ENCODE measurements at regions not wholly inside any gene's neighbourhood (a gene's known extent, or its start where the extent isn't known, plus 50 kb on each side); places are given as distances from the start of the nearest gene placed in this dataset.

GRCh38 chr1:5164158-5164557, 509.7 kb downstream of the AJAP1 start:
- Histone ChIP-seq H3K27ac (ENCODE audit: low read depth in 1 of 2, low read length in 2 of 2) (no peak overlapping the region), H3K36me3 (ENCODE audit: control insufficient read depth in 4 of 4, insufficient read depth in 3 of 4, low read depth in 1 of 4, low read length in 3 of 4) (no peaks in the 10 kb centered on the region), H3K4me1 (ENCODE audit: control insufficient read depth in 4 of 4, insufficient read depth in 4 of 4, low read length in 3 of 4) (no peaks in the 10 kb centered on the region), H3K9ac (ENCODE audit: low read depth in 1 of 2, low read length in 2 of 2) (no peak overlapping the region), H3K4me3 (ENCODE audit: low read depth in 1 of 3, low read length in 3 of 3) (no peak overlapping the region), H3K9me3 (ENCODE audit: control insufficient read depth in 4 of 4, low read length in 3 of 4) (no peaks in the 10 kb centered on the region), H3K27me3 (ENCODE audit: control insufficient read depth in 4 of 4, insufficient read depth in 4 of 4, low read length in 3 of 4) (no peaks in the 10 kb centered on the region)
- 61% methylated on average over 5 of the region's 5 CpGs for WGBS
- TF ChIP-seq FOXA1 (IDR thresholded peaks at IDR 0.05), result no peak
- TF ChIP-seq, protein P1, sequence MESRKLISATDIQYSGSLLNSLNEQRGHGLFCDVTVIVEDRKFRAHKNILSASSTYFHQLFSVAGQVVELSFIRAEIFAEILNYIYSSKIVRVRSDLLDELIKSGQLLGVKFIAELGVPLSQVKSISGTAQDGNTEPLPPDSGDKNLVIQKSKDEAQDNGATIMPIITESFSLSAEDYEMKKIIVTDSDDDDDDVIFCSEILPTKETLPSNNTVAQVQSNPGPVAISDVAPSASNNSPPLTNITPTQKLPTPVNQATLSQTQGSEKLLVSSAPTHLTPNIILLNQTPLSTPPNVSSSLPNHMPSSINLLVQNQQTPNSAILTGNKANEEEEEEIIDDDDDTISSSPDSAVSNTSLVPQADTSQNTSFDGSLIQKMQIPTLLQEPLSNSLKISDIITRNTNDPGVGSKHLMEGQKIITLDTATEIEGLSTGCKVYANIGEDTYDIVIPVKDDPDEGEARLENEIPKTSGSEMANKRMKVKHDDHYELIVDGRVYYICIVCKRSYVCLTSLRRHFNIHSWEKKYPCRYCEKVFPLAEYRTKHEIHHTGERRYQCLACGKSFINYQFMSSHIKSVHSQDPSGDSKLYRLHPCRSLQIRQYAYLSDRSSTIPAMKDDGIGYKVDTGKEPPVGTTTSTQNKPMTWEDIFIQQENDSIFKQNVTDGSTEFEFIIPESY (IDR thresholded peaks at IDR 0.05), result no peak
- TF ChIP-seq, protein P2, sequence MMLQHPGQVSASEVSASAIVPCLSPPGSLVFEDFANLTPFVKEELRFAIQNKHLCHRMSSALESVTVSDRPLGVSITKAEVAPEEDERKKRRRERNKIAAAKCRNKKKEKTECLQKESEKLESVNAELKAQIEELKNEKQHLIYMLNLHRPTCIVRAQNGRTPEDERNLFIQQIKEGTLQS (IDR thresholded peaks at IDR 0.05), result no peak
- no peak for DNase-seq (ENCODE audit: low spot score)

DNA sequence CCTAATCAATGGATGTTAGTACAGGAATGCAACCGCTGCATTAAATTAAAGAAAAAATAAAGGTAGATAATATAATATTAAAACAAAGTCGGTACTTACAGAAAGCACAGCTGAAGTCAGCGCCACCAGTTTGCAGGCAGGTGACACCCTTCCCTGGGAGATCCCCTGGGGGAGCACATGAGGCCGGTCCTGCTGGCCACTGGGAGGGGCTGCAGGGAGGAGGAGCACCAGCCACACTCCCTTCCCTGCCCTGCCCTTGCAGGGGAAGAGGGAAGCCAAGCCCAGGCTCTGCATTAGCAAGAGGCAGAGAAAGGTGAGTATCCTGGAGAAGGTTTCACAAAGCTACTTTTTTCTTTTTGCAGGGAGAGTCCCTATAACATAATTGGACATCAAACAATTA, 507.0 kb downstream of the AJAP1 start:
- H3K27ac ChIP-seq (ENCODE audit: low read depth in 1 of 2, low read length in 2 of 2), result no peak overlapping the region
- TF ChIP-seq RAD21 (IDR thresholded peaks at IDR 0.05) (no peak), YY1 (IDR thresholded peaks at IDR 0.05) (no peak), GABPA (IDR thresholded peaks at IDR 0.05 in 1 of 2, conservative IDR thresholded peaks at IDR 0.05 in 1 of 2) (no peak), RXRA (IDR thresholded peaks at IDR 0.05) (no peak), CTCF (IDR thresholded peaks at IDR 0.05; ENCODE audit: low read depth, low read length, missing input control) (no peak), FOXA1 (IDR thresholded peaks at IDR 0.05) (no peak), HNF4A (conservative IDR thresholded peaks at IDR 0.05) (no peak), EGR1 (IDR thresholded peaks at IDR 0.05; ENCODE audit: low read depth in 2 of 2) (no peak)
- no peak overlapping the region for H3K9ac ChIP-seq (ENCODE audit: low read depth in 1 of 2, low read length in 2 of 2)
- DNase-seq (ENCODE audit: low spot score), result no peak
- H3K9me3 ChIP-seq (ENCODE audit: control insufficient read depth in 4 of 4, low read length in 3 of 4), result no peaks in the 10 kb centered on the region
- 47% methylated on average over 4 of the region's 4 CpGs for WGBS
- no peaks in the 10 kb centered on the region for H3K4me1 ChIP-seq (ENCODE audit: control insufficient read depth in 4 of 4, insufficient read depth in 4 of 4, low read length in 3 of 4)
- peaks cover 0 to 2% (median 0%) of the 10 kb centered on the region in 4 donors for H3K27me3 ChIP-seq (ENCODE audit: control insufficient read depth in 4 of 4, insufficient read depth in 4 of 4, low read length in 3 of 4)
- H3K4me3 ChIP-seq (ENCODE audit: low read depth in 1 of 3, low read length in 3 of 3), result no peak overlapping the region
- H3K36me3 ChIP-seq (ENCODE audit: control insufficient read depth in 4 of 4, insufficient read depth in 3 of 4, low read depth in 1 of 4, low read length in 3 of 4), result no peaks in the 10 kb centered on the region

DNA sequence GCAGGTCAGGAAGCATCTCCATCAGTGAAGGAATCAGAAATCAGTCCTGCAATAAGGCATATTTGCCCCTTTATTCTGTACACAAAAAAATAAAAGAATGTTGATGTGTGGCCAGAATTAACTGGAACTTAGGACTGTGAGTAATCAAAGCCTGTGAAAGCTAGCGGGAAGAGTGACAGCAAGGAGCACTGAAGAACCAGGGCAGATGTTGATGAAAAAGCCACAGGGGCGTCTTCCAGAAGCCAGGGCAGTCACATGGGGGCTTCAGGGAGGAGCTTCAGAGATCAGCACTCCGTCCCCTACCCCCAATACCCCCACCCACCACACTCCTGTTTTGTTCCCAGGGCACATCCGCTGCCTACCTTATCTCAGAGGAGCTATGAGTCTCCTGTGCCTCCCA, 502.8 kb downstream of the AJAP1 start:
- Histone ChIP-seq H3K27me3 (ENCODE audit: control insufficient read depth in 4 of 4, insufficient read depth in 4 of 4, low read length in 3 of 4) (peaks cover 0 to 2% (median under 1%) of the 10 kb centered on the region in 4 donors), H3K9me3 (ENCODE audit: control insufficient read depth in 4 of 4, low read length in 3 of 4) (peaks cover 0 to 6% (median 4%) of the 10 kb centered on the region in 4 donors), H3K4me1 (ENCODE audit: control insufficient read depth in 4 of 4, insufficient read depth in 4 of 4, low read length in 3 of 4) (no peaks in the 10 kb centered on the region), H3K27ac (ENCODE audit: low read depth in 1 of 2, low read length in 2 of 2) (no peak overlapping the region), H3K9ac (ENCODE audit: low read depth in 1 of 2, low read length in 2 of 2) (no peak overlapping the region), H3K4me3 (ENCODE audit: low read depth in 1 of 3, low read length in 3 of 3) (no peak overlapping the region), H3K36me3 (ENCODE audit: control insufficient read depth in 4 of 4, insufficient read depth in 3 of 4, low read depth in 1 of 4, low read length in 3 of 4) (no peaks in the 10 kb centered on the region)
- TF ChIP-seq RAD21 (IDR thresholded peaks at IDR 0.05), result no peak
- 60% methylated on average over 4 of the region's 4 CpGs for WGBS
- DNase-seq (ENCODE audit: low spot score), result no peak
